GM12873 (cell line): ENCODE measurements at regions not wholly inside any gene's neighbourhood (a gene's known extent, or its start where the extent isn't known, plus 50 kb on each side); places are given as distances from the start of the nearest gene placed in this dataset.

Experiments
- TF ChIP-seq, protein P1 (sequence below): IDR thresholded peaks from 2 replicates; pipeline ENCODE4 v1.5.1; 2012; ENCODE audit warnings: low read depth, mild to moderate bottlenecking, moderate library complexity, low read length, control low read depth; ENCODE audit not compliant: insufficient read depth; ENCODE audit errors: missing control alignments

GRCh38 chr12:20006871-20007730 is 361.2 kb upstream of the PDE3A start:
- TF ChIP-seq, protein P1, sequence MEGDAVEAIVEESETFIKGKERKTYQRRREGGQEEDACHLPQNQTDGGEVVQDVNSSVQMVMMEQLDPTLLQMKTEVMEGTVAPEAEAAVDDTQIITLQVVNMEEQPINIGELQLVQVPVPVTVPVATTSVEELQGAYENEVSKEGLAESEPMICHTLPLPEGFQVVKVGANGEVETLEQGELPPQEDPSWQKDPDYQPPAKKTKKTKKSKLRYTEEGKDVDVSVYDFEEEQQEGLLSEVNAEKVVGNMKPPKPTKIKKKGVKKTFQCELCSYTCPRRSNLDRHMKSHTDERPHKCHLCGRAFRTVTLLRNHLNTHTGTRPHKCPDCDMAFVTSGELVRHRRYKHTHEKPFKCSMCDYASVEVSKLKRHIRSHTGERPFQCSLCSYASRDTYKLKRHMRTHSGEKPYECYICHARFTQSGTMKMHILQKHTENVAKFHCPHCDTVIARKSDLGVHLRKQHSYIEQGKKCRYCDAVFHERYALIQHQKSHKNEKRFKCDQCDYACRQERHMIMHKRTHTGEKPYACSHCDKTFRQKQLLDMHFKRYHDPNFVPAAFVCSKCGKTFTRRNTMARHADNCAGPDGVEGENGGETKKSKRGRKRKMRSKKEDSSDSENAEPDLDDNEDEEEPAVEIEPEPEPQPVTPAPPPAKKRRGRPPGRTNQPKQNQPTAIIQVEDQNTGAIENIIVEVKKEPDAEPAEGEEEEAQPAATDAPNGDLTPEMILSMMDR: no peak

DNA sequence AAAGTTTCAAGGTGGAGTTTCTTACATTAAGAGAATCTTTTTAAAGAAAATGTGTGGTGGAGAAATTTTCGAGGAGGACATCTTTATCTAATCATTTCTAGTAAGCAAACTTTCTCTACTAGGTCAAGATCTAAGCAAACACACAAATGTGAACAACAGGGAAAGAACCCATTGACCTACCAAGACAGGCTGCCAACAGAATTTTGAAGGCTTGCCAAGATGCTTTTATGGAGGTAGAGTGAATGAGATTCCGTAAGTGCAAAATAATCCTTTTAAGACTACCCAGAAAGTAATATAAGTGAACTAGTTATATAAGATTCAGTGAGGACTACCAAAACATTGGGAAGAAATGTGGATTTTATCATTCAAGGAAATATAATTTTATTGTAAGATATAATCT is 357.1 kb upstream of the PDE3A start:
- TF ChIP-seq, protein P1: no peak

- TF ChIP-seq, protein P1: no peak
These were observed 350.5 kb upstream of the PDE3A start for GRCh38 chr12:20017802-20018201.

DNA sequence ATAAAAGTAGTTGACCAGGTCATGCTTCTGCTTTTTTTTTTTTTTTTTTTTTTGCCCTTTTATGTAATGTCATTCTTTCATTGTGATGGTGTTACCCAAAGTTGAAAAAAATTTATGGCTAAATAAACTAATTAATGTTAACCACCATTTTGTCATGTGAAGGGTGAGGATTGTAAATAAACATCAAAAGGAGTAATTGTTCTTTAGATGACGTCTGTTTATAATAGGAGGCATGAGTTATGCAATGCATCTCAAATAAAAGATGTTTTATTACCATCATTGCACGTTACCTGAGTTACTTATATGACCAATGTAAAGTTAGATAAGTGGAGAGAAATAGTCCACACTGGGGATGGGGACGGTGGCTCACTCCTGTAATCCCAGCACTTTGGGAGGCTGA is 349.9 kb upstream of the PDE3A start:
- TF ChIP-seq, protein P1: no peak

DNA sequence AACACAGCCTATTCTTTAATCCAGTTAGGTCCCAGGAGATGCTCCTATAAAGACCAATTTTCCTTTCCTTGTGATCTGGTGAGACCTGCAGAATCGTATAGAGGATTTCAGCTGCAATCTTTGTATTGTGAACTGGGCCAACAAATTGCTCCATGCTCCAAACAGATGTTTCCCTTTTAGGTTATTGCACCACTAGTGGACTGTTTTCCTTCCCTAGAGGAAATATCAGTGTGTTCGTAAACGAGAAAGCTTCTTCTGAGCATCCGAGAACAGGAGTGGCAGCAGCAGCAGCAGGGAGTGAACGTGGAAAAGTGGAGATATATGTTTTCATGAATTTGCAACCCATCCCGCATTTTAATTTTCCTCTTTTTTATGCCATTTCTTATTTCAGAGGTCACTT is 344.1 kb upstream of the PDE3A start:
- TF ChIP-seq, protein P1: no peak

DNA sequence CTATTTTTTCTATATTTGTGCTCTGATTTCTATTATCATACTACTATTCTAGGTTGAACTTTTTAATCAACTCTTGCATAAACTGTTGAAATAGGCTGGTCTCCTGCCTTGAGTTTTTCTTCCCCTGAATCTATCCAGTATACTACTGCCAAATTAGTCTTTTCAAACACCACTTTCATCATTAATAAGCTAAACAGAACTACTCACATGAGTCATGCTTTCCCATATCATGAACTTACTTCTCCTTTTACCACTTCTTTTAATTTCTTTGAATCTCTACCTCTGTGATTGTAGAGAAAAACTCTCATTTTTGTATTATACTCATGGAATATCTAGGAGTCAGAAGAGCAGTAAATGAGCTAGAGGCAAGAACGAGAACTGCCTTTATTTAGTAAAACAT is 340.3 kb upstream of the PDE3A start:
- TF ChIP-seq, protein P1: no peak

DNA sequence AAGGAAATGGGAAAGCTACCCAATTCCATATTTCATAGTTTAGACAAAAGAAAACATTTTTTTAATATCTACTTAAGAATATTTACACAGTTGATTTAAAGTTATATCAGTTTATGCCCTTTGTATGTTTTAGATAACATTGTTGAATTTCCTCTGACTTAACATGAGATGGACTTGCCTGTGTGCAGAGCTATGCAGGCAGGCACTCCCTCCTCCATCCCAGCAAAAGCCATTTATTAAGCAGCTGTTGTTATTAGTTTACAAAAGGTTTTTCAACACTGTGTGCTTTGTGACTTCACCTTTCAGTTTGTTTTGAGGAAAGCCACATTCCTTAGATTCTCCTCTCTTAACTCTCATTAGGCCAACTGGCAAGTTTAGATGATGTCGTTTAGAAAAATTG is 337.5 kb upstream of the PDE3A start:
- TF ChIP-seq, protein P1: no peak
